GM18507 (cell line): ENCODE measurements at regions not wholly inside any gene's neighbourhood (a gene's known extent, or its start where the extent isn't known, plus 50 kb on each side); places are given as distances from the start of the nearest gene placed in this dataset.
"Not testable (repeated sequence)": the region's sequence is repeated elsewhere in the genome, so short reads cannot be mapped to it uniquely, and the experiment has no call there.

ENCODE experiments used
- DNase-seq: peaks from one replicate; pipeline ENCODE4 v3.0.0; 2011; ENCODE audit warnings: low read depth; ENCODE audit not compliant: insufficient read length; ENCODE audit errors: extremely low spot score
- FAIRE-seq: peaks from 2 replicates; lab custom pipeline; 2011; peaks lifted over from hg19 to GRCh38; lab: Jason Lieb, UNC

- FAIRE-seq, result no peak
- DNase-seq, result no peak
Observed at GRCh38 chr9:107770716-107771115, 281.1 kb upstream of the KLF4 start.

- DNase-seq, result no peak
- FAIRE-seq, result no peak
Observed at GRCh38 chr9:107768224-107768623, 278.7 kb upstream of the KLF4 start.

DNA sequence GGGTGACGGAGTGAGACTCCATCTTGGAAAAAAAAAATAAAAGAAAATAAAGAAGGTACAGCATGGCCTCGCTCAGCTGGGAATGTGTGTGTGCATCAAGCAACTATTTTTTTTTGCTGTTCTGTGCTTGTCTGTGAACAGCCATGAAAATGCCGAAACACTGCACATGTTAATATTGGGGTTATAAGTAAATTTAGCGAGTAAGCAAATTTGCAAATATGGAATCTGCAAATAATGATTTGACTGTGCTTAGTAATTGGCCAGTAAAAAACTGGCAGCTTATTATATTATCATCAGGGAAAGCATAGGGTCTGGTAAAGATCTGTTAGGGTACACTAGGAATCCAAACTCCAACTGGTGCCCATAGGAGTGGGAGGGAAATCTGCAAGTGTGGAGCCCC is 278.1 kb upstream of the KLF4 start:
- FAIRE-seq, result no peak
- DNase-seq, result no peak

- not testable (repeated sequence) for FAIRE-seq, DNase-seq
Observed at GRCh38 chr9:107763469-107763868, 273.9 kb upstream of the KLF4 start.

DNA sequence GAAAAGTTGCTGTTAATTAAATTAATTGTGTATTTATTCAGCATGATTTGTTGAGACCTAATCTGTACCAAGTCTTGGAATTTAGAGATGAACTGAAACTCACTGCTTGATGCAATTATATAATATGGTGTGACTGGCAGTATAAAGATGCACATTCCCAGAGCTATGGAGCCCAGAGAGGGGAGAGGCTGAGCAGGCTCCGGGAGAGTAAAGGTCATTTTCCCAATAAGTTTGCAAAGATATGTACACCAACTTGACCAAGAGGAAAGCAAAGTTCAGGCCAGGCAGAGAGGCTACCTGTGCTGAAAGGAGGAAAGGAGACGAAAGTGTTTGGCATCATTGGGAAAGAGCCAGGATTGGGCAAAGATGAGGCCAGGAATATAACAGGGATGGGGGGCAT is 271.7 kb upstream of the KLF4 start:
- no peak for FAIRE-seq
- no peak for DNase-seq

DNA sequence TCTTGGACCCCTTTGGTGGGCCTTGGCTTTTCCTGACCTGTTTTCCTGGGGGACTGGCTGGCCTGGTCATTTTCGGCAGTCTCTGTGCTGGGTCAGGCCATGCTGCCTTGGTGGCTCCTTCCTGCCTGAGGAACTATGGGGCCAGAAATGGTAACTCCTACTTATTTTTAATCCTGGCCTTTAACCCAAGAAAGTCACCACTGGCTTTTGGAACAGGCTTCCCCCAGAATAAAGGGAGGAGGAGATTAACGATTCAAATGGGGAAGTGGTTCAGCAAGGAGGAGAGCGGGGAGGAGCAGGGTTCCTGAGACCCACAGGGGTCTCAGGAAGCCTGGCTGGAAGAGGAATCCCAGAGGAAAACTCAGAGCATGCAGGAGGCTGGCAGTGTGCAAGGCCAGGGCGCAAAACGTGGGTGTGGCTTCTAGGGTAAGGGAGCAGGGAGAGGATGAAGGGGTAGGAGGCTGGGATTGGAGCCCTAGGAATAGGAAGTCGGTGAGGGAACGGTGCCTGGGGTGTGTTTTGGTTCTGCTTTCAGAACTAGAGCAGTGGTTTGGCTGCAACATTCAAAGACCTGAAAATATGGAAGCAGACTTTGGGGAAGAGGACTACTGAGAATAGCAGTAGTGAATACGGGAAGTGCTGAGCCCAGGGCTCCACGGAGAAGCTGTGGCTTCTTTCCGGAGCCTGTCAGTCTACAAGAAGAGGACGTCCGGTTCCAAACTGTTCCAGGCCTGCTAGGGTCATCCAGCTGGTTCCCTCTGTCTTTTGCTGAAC is 271.1 kb upstream of the KLF4 start:
- DNase-seq, result no peak
- no peak for FAIRE-seq

GRCh38 chr9:107759823-107760166 is 270.2 kb upstream of the KLF4 start:
- DNase-seq, result no peak
- FAIRE-seq, result no peak

- FAIRE-seq, result no peak
- no peak for DNase-seq
Observed at GRCh38 chr9:107759009-107759822, 269.6 kb upstream of the KLF4 start.

- FAIRE-seq, result no peak
- DNase-seq, result no peak
Observed at GRCh38 chr9:107756091-107756490, 266.5 kb upstream of the KLF4 start.

- DNase-seq (no peak), FAIRE-seq (no peak)
Observed at GRCh38 chr9:107755246-107755645, 265.7 kb upstream of the KLF4 start.

DNA sequence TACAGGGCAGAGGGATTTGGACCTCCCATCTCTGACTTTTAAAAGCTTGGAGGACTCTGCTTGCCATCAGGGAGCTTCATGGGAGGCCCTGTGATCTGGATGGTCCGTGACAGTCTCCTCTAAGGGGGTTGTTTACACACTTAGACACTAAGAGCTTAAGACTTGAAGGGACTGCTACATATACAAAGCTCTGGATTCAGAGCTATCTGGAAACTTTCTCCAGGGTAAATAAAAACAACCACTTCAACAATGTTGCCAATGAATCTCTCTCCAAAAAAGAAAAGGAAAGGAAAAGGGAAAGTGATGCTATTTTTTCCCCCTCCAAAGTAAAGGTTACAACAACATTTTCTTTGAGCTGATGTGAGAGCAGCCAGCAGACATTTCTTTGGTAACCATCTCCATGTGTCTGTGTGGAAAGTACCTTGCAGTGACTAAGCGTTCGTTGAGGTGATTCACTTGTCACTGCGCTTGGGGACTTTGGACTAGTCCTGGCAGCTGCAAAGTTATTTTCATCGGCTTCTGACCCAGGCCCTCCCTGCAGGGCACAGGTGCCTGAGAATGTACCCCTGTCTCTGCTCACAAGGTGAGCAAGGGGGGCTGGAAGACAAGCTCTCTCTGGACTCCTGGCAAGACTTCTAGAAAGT is 262.1 kb upstream of the KLF4 start:
- no peak for DNase-seq
- FAIRE-seq, result no peak

DNA sequence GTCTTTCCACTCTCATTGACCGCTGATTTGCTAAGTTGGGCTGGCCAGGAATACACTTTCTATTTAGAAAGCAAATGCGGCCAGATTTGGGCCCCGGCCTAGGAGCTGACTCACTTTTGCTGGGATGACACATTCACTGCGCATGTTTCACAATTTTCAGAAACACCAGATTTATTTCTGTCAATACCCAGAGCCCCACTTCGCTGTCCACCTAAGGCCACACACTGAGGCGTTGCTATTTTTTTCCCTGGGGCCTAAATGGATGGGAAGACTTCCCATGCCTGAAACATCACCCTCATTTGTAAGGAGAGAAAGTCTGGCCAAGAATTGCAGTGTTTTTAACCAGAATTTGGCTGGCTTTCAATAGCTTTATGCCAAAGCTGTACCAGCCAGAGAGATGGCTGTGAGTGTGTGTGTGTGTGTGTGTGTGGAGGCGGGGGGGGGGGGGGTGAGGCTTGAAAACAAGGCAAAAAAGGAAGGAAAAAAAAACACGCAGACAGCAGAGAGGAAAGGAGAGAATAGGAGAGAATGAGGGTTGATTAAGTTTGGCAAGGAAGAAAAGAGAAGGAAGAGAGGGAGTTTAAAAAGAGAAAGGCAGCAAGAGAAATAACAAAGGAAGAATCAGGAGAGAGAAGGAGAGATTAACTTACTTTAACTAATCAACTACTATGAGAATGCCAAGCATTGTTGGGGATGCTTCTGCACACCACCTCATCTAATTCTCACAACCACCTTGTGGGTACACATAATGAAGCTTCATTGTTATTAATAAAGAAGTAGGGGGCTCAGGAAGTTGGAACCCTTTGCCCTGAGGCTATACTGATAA is 261.4 kb upstream of the KLF4 start:
- DNase-seq (no peak), FAIRE-seq (no peak)

DNA sequence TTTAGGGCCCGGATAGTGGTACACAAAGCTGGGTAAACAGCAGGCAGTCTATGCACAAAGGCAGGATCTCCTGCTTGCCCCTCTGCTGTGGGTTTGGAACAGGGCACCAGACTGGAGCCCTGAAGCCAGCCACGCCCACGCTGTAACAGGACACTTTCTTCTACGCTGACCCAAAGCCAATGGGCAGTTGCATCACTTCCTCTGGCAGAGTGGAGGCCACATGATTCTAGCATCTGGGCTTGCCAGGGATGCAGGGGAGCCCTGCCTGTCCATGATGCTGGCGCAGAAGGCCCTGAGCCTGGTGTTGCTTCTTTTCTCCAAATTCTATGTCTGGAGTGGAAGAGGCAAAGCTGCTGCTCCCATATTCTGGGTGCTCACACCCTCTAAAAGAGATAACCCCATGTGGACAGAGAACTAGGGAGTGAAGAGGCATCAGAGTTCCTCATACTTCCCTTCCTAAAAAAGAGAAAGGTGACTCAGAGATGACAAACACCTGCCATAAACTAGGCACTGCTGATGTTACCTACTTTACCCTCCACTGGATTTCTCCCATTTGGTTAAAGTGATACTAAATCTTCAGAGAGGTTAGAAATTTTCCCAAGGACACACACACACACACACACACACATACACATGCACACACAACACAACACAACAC is 260.3 kb upstream of the KLF4 start:
- FAIRE-seq (no peak), DNase-seq (no peak)

DNA sequence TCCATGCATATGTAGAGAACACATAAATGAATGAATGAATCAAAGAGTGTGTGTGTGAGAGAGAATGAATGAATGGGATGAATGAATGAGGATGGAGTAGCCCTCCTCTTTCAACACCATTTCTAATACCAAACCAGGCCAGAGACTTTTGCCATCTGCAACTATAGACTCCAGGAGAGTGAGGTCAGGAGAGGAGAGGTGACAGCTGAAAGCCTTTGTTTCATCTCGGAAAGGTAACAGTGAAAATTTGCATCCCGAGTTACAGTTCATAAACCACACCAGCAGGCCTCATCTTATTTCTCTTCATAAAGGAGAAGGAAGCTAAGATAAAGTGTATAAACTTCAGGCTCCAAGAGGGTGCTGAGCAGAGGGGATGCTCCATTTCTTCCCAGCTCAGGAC is 255.3 kb upstream of the KLF4 start:
- no peak for FAIRE-seq
- no peak for DNase-seq

DNA sequence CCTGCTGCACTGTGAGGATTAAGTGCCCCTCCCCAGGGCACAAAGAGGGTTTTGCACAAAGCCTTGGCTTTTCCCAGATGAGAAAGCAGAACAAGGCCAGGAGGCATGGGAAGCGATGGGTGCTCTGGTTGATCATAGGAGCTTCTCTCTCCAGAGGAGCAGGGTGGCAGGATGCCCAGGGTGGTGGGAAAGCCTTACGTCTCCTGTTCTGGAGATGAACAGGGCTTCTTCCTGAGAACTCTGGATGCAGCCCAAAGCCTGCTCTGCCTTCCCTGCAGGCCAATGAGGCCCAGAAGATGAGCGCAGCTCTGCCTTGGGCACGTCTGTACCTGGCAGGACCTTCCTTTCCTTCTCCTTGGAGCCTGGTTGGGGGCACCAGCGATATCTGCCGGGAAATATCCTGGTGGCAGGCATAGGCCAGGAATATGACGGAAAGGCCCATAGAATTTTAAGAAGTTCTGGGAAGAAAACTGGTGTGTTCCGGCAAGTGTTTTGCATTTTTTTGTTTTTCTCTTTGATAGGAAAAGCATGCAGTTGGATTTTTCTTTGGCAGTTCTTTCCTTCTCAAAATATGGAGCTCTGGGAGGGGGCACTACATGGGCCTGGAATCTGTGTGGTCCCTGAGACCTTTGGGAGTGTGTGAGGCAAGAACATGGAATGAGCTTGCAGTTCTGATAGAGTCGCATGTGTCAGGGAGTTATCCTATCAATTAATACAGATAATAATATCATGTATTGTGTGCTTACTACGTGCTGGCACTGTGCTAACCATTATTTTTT is 253.2 kb upstream of the KLF4 start:
- no peak for DNase-seq
- FAIRE-seq, result no peak

GRCh38 chr9:107740088-107740980 is 250.8 kb upstream of the KLF4 start:
- FAIRE-seq (no peak), DNase-seq (no peak)

- no peak for FAIRE-seq
- DNase-seq, result no peak
Observed at GRCh38 chr9:107739601-107740082, 250.1 kb upstream of the KLF4 start.
